GM12874 (cell line): ENCODE measurements at regions not wholly inside any gene's neighbourhood (a gene's known extent, or its start where the extent isn't known, plus 50 kb on each side); places are given as distances from the start of the nearest gene placed in this dataset.

Experiments used
- TF ChIP-seq, protein P1 (sequence below): IDR thresholded peaks from 2 replicates; pipeline ENCODE4 v1.5.1; 2011; ENCODE audit warnings: low read depth, mild to moderate bottlenecking, control low read depth, low read length, moderate library complexity; ENCODE audit not compliant: insufficient read depth

DNA sequence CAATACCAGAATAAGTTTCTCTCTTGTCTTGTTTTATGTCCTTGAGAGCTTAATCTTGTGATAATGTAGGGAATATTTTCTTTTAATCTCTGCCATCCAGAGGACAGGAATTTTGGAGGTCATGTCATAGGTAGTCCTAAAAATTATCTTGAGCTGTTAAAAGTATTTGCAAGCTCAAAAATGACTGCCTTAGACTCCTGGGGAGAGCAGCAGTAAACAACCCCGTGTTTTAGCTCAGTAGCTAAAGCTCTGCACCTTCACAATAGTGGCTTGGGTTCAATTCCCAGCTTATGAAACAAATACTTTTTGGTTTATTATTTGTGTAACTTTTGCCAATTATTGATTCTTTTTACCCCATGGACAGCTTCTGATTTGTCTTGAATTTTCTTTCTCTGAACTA is 99.4 kb upstream of the OLFM3 start:
- TF ChIP-seq, protein P1, sequence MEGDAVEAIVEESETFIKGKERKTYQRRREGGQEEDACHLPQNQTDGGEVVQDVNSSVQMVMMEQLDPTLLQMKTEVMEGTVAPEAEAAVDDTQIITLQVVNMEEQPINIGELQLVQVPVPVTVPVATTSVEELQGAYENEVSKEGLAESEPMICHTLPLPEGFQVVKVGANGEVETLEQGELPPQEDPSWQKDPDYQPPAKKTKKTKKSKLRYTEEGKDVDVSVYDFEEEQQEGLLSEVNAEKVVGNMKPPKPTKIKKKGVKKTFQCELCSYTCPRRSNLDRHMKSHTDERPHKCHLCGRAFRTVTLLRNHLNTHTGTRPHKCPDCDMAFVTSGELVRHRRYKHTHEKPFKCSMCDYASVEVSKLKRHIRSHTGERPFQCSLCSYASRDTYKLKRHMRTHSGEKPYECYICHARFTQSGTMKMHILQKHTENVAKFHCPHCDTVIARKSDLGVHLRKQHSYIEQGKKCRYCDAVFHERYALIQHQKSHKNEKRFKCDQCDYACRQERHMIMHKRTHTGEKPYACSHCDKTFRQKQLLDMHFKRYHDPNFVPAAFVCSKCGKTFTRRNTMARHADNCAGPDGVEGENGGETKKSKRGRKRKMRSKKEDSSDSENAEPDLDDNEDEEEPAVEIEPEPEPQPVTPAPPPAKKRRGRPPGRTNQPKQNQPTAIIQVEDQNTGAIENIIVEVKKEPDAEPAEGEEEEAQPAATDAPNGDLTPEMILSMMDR, result no peak

DNA sequence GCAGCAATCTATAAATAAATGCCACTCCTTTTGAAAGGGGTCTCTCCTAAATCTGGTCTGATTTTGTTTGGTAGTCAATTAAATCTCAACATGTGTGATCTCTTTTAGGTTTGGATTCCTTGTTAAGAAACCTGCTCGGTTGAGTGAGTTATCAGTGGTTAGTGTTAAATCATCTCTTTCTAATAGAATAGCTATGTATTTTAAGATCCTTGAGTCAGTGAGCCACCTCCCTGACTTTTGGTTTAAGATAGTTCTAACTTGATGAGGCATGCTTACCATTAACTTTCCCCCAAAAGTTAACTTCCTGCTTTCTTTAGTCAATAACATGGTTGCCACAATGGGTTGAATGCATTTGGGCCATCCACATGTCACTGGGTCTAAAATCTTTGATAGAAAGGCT is 93.1 kb upstream of the OLFM3 start:
- TF ChIP-seq, protein P1, result no peak

DNA sequence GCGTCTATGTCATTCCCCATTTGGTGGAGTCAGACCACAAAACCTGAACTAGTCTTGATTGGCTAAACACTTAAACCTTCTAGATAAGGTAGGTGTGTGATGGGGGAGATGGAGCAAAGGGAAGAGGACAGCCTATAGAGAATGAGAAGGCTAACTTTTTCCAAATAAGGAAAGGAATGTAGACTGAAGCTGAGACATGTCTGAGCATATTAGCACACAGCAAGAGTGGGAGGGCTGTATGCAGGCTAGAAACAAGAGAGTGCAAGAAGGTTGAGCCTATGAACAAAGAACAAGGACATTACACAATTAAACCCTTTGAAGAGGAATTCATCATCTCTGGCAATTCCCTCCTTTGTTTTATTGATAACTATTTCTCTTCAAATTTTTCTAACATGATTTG is 89.2 kb upstream of the OLFM3 start:
- TF ChIP-seq, protein P1, result no peak

DNA sequence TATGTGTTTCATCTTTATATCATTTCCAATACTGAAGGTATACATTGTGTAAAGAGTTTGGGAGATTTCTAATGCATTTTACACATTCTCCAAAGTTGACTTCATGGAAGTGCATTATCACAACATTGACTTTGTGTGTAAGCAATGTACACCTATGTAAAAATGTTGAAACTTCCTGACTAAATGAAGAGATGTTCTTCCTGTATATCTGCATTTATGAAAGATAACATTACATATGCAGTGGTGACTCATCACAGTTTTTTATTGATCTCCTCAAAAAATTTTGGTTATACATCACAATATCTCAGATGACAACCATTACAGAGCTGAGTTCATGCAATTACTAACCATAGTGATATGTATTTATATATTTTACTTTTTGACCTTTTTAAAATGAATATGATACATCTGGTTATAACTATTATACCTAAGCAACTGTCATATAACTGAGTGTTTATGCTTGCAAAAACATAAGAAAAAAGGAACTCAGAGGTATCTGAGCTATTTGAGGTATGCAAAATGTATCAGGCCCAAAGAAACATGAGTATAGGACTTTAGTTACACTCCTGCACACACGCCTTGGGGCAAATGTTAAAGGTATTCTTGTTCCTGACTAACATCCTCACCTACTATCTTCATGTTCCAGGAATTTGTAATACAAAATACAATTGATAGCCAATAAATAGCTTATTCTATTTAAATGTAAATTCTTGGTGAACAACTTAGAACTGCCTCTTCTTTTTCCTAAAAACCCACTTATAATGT is 88.2 kb upstream of the OLFM3 start:
- TF ChIP-seq, protein P1, result no peak

DNA sequence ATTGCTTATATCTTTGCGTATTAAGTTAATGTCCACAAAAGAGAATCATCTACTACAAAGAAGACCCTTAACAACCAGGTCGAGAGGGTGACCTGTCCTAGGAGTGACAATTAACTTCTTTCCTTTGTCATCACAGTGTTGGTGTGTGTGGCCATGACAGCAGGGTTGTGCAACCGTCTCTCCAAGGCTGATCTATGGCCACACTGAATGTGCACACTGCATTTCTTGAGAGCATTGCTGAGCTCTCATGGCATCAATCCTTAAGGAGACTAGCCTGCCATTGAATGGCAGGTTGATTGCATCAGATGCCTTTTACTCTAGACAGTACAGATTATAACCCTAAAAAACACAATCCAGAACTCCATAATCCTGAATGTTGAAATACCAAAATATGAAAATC is 86.5 kb upstream of the OLFM3 start:
- TF ChIP-seq, protein P1, result no peak

DNA sequence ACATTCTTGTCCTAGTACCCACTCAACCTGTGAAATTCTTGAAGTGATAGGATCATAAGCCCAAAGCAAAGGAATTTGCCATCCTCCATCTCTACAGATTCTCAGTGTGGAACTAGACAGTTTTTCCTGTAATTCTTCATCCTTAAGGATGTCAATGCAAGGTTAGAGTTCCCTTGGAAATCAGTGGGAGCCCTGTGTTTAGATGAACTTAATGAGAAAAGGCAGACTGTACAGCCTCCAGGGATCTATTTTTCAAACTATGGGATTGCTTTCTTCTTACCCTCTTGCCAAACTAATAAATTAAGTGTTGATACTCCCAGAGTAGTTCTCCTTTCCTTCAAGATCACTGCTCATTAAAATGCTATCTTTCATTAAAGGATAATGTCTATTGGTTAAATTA is 78.1 kb upstream of the OLFM3 start:
- TF ChIP-seq, protein P1, result no peak

DNA sequence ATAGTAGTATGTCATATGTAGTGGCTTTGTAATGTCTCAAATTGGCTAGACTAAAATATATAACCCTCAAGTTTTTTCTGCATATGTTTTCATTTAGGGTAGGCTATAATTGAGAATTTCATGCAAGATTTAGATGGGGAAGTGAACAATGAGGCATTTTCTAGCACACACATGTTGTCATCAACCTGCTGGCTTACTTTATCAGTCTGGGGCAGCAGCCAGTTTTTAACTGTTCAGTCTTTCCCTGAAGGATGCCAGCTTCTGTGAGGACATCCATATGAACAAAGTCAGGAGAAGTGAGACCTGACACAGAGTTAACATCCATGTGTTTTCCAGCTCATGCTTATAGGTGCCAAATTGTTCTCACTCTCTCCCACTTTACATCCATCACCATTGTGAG is 74.7 kb upstream of the OLFM3 start:
- TF ChIP-seq, protein P1, result no peak
